ENCODE measurements at regions not wholly inside any gene's neighbourhood (a gene's known extent, or its start where the extent isn't known, plus 50 kb on each side); places are given as distances from the start of the nearest gene placed in this dataset.
A peak's percentile ranks its signal among the peaks of the same experiment; 100 is the strongest.

GRCh38 chr5:5683174-5683573 lies 260.7 kb downstream of the ICE1 start:
- TF ChIP-seq CTCF (IDR thresholded peaks at IDR 0.05; ENCODE audit: low read depth, low read length) (no peak), MYC (IDR thresholded peaks at IDR 0.05; ENCODE audit: low read depth, low read length) (no peak), MAX (IDR thresholded peaks at IDR 0.05; ENCODE audit: low read depth, low read length) (no peak), POLR2A (IDR thresholded peaks at IDR 0.05; ENCODE audit: extremely low read depth, insufficient read length) (no peak)
- no peak overlapping the region for H3K4me3 ChIP-seq (ENCODE audit: low read depth, low read length)
- no peak for DNase-seq (ENCODE audit: low read depth)

GRCh38 chr5:5678909-5679308 lies 256.4 kb downstream of the ICE1 start:
- DNase-seq (ENCODE audit: low read depth), result no peak
- H3K4me3 ChIP-seq (ENCODE audit: low read depth, low read length), result no peak overlapping the region
- TF ChIP-seq CTCF (IDR thresholded peaks at IDR 0.05; ENCODE audit: low read depth, low read length) (no peak), POLR2A (IDR thresholded peaks at IDR 0.05; ENCODE audit: extremely low read depth, insufficient read length) (no peak), MYC (IDR thresholded peaks at IDR 0.05; ENCODE audit: low read depth, low read length) (no peak), MAX (IDR thresholded peaks at IDR 0.05; ENCODE audit: low read depth, low read length) (no peak)

- peak; percentile 85 for TF ChIP-seq MAX (IDR thresholded peaks at IDR 0.05; ENCODE audit: low read depth, low read length)
- TF ChIP-seq CTCF (IDR thresholded peaks at IDR 0.05; ENCODE audit: low read depth, low read length), result no peak
- DNase-seq (ENCODE audit: low read depth), result no peak
- H3K4me3 ChIP-seq (ENCODE audit: low read depth, low read length), result no peak overlapping the region
Observed at GRCh38 chr5:5677738-5678137, 255.3 kb downstream of the ICE1 start.

GRCh38 chr5:5676218-5676617 lies 253.7 kb downstream of the ICE1 start:
- TF ChIP-seq MAX (IDR thresholded peaks at IDR 0.05; ENCODE audit: low read depth, low read length) (no peak), MYC (IDR thresholded peaks at IDR 0.05; ENCODE audit: low read depth, low read length) (no peak), POLR2A (IDR thresholded peaks at IDR 0.05; ENCODE audit: extremely low read depth, insufficient read length) (no peak), CTCF (IDR thresholded peaks at IDR 0.05; ENCODE audit: low read depth, low read length) (no peak)
- no peak for DNase-seq (ENCODE audit: low read depth)
- no peak overlapping the region for H3K4me3 ChIP-seq (ENCODE audit: low read depth, low read length)

- no peak overlapping the region for H3K4me3 ChIP-seq (ENCODE audit: low read depth, low read length)
- TF ChIP-seq CTCF (IDR thresholded peaks at IDR 0.05; ENCODE audit: low read depth, low read length), result no peak
- no peak for DNase-seq (ENCODE audit: low read depth)
Observed at GRCh38 chr5:5675511-5675910, 253.0 kb downstream of the ICE1 start.

- H3K4me3 ChIP-seq (ENCODE audit: low read depth, low read length), result no peak overlapping the region
- DNase-seq (ENCODE audit: low read depth), result no peak
- no peak for TF ChIP-seq CTCF (IDR thresholded peaks at IDR 0.05; ENCODE audit: low read depth, low read length)
- TF ChIP-seq MYC (IDR thresholded peaks at IDR 0.05; ENCODE audit: low read depth, low read length), result no peak
- no peak for TF ChIP-seq MAX (IDR thresholded peaks at IDR 0.05; ENCODE audit: low read depth, low read length)
- TF ChIP-seq POLR2A (IDR thresholded peaks at IDR 0.05; ENCODE audit: extremely low read depth, insufficient read length), result no peak
Observed at GRCh38 chr5:5671823-5672222, 249.3 kb downstream of the ICE1 start.

Data from NB4 (cell line).